LNCaP clone FGC (cell line): ENCODE measurements at regions not wholly inside any gene's neighbourhood (a gene's known extent, or its start where the extent isn't known, plus 50 kb on each side); places are given as distances from the start of the nearest gene placed in this dataset.

Experiments
- DNase-seq: peaks from one replicate; pipeline ENCODE4 v3.0.0-alpha.2; 2011; ENCODE audit warnings: low read depth
- H3K4me3 ChIP-seq: 2 replicates; pipeline ENCODE4 v1.5.1; 2011; ENCODE audit warnings: mild to moderate bottlenecking, low read depth, low read length, control low read depth
- CTCF ChIP-seq: IDR thresholded peaks from 2 replicates; pipeline ENCODE4 v1.5.1; 2012; ENCODE audit warnings: mild to moderate bottlenecking; ENCODE audit not compliant: control insufficient read depth, insufficient read depth; ENCODE audit errors: extremely low read depth

DNA sequence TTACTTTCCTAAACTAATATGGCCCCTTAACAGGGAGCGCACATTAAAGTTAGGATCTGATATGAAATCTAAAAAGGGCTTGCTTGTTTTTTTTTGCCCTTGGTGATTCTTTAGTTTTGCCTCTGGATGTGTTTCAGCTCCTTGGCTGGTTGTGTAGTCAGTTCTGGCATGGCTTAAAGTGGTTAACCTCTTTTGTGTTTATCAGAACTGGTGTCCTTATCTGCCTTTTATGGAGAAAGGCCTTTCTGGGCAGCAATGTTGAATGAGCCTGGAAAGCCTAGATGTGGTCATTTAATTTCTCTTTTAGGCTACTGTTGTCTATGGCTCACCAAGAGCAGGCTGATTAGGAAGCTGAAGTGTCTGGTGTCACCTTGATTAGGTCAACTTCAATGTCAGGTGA, 254.5 kb upstream of the ROPN1 start:
- no peak overlapping the region for H3K4me3 ChIP-seq
- DNase-seq: no peak

DNA sequence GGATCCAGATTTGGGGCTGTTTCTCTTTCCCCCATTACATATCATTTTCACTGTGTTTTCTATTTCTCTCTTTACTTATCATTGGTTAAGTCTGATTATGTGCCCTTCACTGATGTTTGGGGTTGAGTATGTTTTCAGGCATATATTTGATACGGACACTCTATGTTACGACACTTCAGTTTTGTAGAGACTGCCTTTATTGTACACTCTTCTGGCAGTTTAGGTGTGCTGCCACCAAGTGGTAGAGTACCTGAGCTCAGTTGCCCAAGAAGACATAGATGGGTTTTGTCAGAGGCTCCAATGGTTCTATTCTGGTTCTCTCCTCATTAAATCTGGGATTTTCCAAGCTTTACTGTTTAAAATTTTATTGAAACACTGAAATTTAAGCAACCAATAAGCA, 255.0 kb upstream of the ROPN1 start:
- H3K4me3 ChIP-seq: no peak overlapping the region
- peak; percentile 68 for TF ChIP-seq CTCF
- no peak for DNase-seq

More for the DNA sequence above, 254.5 kb upstream of the ROPN1 start:
- no peak for TF ChIP-seq CTCF

GRCh38 chr3:124248471-124249028, 256.6 kb upstream of the ROPN1 start:
- TF ChIP-seq CTCF: no peak
- no peak for DNase-seq
- H3K4me3 ChIP-seq: no peak overlapping the region

DNA sequence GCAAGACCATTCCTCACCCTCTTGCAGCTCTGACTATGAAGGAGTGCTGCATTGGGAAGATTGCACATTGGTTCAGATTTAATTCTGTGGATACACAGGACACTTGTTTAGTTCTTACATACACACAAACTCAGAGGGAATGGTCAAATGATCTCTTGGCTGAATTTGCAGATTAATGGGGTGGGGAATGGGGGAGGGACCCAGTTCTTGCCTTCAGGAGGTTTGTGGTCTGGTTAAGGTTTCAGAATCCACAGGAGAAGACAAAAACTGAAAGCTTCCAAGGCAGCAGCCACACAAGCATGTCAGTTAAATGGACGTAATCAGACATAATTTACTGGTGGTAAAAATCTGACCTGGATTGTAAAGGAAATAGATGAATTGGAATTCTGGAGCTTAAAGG, 257.1 kb upstream of the ROPN1 start:
- no peak for DNase-seq
- no peak overlapping the region for H3K4me3 ChIP-seq
- TF ChIP-seq CTCF: no peak

DNA sequence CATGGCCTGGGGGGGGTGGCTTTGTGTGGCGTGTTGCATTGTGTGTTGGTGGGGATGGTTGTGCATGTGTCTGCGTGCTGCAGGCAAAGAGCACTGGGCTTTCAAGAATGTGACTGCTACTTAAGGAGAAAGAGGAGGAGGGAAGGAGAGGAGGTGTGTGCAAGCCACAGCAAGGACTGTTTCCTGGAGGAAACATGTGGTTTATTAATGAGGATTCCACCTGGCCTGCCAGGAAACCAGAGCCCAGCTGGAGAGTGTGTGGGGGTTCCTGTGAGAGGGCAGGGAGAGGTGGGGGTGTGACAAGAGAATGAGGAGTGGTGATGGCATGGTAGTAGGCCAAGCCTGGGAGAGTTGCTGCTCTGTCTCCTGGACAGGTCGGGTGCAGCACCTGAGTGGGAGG, 258.1 kb upstream of the ROPN1 start:
- H3K4me3 ChIP-seq: no peak overlapping the region
- no peak for TF ChIP-seq CTCF
- DNase-seq: no peak

GRCh38 chr3:124256156-124256555, 264.2 kb upstream of the ROPN1 start:
- no peak for TF ChIP-seq CTCF
- no peak overlapping the region for H3K4me3 ChIP-seq
- DNase-seq: no peak

DNA sequence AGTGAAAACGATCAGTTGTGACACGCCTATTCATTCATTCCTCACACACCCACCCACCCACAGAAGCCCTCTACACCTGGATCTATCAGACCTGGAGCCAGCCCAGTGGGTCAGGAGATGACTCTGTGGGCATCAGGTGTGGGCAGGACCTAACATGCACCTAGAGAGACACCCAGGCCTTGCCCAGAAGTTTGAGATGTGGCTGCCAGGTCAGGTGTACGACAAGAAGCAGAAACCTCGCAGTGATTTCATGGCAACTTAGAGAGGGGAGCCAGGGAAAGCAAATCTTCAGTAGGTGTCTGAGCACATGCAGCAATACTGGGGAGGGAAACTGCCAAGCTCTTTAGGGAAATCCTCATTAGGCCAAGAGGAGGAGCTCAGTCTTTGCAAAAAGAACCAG, 264.7 kb upstream of the ROPN1 start:
- DNase-seq: no peak
- no peak overlapping the region for H3K4me3 ChIP-seq
- TF ChIP-seq CTCF: no peak
